HL-60 (cell line): ENCODE measurements at regions not wholly inside any gene's neighbourhood (a gene's known extent, or its start where the extent isn't known, plus 50 kb on each side); places are given as distances from the start of the nearest gene placed in this dataset.

Experiments
- GABPA ChIP-seq: IDR thresholded peaks from 2 replicates; pipeline ENCODE4 v1.6.1; 2012; ENCODE audit warnings: low read depth
- POLR2AphosphoS5 ChIP-seq: IDR thresholded peaks from 2 replicates; pipeline ENCODE4 v1.6.1; 2012; ENCODE audit warnings: low read depth
- TF ChIP-seq, protein P1 (sequence below): IDR thresholded peaks from one replicate; pipeline ENCODE4 v1.5.1; 2011; ENCODE audit warnings: low read length, control low read depth, inconsistent platforms; ENCODE audit not compliant: insufficient read depth

DNA sequence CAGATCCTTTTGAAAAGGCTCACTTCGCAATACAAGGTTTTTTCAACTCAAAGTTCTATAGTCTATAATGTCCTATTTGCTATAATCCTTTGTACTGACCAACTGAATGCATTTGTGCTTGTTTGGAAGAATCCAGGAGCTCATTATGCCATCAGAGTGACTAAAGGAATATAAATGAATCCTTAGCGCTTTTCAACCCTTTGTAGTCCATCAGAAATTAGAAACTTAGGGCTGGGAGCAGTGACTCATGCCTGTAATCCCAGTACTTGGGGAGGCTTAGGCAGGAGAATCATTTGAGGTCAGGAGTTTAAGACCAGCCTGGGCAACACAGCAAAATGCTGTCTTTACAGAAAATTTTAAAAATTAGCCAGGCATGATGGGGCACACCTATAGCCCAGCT lies 330.2 kb upstream of the CHAC2 start:
- TF ChIP-seq POLR2AphosphoS5 (no peak), GABPA (no peak)
- TF ChIP-seq, protein P1, sequence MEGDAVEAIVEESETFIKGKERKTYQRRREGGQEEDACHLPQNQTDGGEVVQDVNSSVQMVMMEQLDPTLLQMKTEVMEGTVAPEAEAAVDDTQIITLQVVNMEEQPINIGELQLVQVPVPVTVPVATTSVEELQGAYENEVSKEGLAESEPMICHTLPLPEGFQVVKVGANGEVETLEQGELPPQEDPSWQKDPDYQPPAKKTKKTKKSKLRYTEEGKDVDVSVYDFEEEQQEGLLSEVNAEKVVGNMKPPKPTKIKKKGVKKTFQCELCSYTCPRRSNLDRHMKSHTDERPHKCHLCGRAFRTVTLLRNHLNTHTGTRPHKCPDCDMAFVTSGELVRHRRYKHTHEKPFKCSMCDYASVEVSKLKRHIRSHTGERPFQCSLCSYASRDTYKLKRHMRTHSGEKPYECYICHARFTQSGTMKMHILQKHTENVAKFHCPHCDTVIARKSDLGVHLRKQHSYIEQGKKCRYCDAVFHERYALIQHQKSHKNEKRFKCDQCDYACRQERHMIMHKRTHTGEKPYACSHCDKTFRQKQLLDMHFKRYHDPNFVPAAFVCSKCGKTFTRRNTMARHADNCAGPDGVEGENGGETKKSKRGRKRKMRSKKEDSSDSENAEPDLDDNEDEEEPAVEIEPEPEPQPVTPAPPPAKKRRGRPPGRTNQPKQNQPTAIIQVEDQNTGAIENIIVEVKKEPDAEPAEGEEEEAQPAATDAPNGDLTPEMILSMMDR: no peak
